Spinal cord (tissue), 9 donors: ENCODE measurements at regions not wholly inside any gene's neighbourhood (a gene's known extent, or its start where the extent isn't known, plus 50 kb on each side); places are given as distances from the start of the nearest gene placed in this dataset.
"Not testable (repeated sequence)": the region's sequence is repeated elsewhere in the genome, so short reads cannot be mapped to it uniquely, and the experiment has no call there.

Experiments used
- DNase-seq, 6 donors: peaks; one replicate each; pipeline versions ENCODE4 v3.0.0 to v3.0.0-alpha.2; 2013 to 2015; ENCODE audit warnings: low spot score in 6 of 6, low read depth in 4 of 6
- H3K27ac ChIP-seq: one replicate; pipeline ENCODE4 v1.5.1; 2013; ENCODE audit warnings: low read depth, low read length, control low read depth
- H3K27me3 ChIP-seq: one replicate; pipeline ENCODE4 v1.6.1; 2013; ENCODE audit warnings: low read length; ENCODE audit not compliant: control insufficient read depth, insufficient read depth
- H3K36me3 ChIP-seq: one replicate; pipeline ENCODE4 v1.6.1; 2013; ENCODE audit warnings: low read length; ENCODE audit not compliant: control insufficient read depth, insufficient read depth
- H3K4me1 ChIP-seq: one replicate; pipeline ENCODE4 v1.6.1; 2013; ENCODE audit warnings: low read length; ENCODE audit not compliant: control insufficient read depth, insufficient read depth
- H3K4me3 ChIP-seq: one replicate; pipeline ENCODE4 v1.5.1; 2013; ENCODE audit warnings: low read depth, low read length, control low read depth
- H3K9me3 ChIP-seq: one replicate; pipeline ENCODE4 v1.6.1; 2013; ENCODE audit warnings: low read length; ENCODE audit not compliant: control insufficient read depth, insufficient read depth
- WGBS: methylation state at CpG from one replicate; pipeline ENCODE4 v1.1.5; 2013; ENCODE audit warnings: missing lambda C conversion rate; ENCODE audit not compliant: insufficient coverage; 5-methylcytosine and 5-hydroxymethylcytosine counted together
- donor health status: healthy.

DNA sequence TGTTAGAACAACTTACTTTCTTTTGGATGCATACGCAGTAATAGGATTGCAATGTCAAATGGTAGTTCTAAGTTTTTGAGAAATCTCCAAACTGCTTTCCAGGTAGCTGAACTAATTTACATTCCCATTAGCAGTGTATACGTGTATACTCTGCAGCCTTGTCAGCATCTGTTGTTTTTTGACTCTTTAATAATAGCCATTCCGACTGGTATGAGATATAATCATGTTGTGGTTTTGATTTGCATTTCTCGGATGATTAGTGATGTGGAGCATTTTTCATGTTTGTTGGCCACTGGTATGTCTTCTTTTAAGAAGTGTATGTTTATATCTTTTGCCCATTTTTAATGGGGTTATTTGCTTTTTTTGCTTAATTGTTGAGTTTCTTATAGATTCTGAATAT, 76.9 kb upstream of the HNRNPA1L2 start:
- H3K4me3 ChIP-seq, H3K36me3 ChIP-seq, H3K9me3 ChIP-seq, DNase-seq, H3K4me1 ChIP-seq, H3K27ac ChIP-seq, H3K27me3 ChIP-seq: not testable (repeated sequence)
- no CpG with 5 or more reads among the region's 4 CpGs for WGBS

DNA sequence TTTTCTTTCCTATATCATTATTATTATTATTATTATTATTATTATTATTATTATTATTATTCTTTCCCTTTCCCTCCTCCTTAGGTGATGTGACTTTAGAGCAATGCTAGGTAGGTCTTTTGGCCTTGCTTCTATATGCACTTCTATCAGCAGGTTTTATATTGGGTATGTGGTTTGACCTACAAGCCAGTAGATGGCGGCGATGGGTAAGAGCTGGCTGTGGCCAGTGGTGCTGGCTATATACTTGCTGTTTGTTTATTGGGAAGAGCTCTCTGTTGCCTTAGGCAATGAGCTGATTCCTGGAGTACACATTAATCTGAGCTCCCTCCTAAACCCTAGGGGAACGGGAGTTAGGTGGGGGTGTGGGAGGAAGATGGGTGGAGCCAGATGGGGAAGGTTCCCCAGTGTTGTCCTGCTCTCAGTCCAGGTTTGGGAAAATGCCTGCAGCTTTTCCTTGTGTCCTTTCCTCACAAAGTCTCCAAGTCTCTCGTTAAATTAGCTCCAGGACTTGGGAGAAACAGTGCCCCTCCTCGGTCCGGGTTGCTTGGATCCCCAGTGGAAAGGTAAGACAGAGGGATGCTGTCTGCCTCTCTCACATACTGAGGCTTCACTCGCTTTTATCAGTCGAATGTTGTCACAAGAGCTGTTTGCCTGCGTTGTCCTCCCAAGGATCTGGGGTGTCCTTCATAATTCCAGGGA, 72.2 kb upstream of the HNRNPA1L2 start:
- H3K36me3 ChIP-seq, H3K27ac ChIP-seq, H3K27me3 ChIP-seq, H3K9me3 ChIP-seq, H3K4me1 ChIP-seq, H3K4me3 ChIP-seq: not testable (repeated sequence)
- WGBS, result no CpG with 5 or more reads among the region's 9 CpGs
- DNase-seq, result peak in 5 of 6 donors; percentile 1 to 78 (median 28)

DNA sequence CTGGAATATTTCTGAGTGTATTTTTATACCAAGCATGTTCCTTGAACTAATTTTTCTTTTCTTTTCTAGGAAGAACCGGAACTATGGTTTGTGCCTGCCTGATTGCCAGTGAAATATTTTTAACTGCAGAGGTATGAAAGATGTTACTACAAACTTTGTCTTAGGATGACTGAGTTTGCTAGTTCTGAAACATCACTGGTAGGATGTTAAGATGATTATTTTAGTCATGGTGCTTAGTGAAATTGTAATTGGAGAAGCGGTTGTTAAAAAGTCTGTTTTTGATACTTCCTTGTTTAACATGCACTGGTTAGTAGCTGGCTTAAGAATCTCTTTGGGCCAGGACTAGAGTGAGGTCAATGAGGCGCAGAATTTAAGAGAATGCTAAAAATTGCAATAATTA, 71.1 kb upstream of the HNRNPA1L2 start:
- H3K4me3 ChIP-seq, H3K4me1 ChIP-seq, DNase-seq, H3K27me3 ChIP-seq, H3K27ac ChIP-seq, H3K36me3 ChIP-seq, H3K9me3 ChIP-seq: not testable (repeated sequence)
- WGBS, result no CpG with 5 or more reads among the region's 3 CpGs

DNA sequence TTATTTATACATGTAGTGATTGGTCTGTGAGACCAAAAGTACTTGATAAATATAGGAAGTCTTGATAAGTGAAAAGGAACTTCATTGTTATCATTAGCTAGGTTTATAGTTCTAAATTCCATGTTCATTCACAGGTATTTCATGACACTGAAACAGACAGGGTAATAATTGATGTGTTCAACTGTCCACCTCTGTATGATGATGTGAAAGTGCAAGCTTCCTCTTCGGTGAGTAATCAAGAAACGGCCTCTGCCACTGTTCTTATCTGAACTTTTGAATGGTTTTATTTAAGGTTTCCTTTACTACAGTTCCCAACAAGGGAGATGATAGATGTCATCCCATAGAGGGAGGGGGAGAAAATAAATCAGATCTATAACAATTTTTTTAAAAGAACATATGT, 59.3 kb upstream of the HNRNPA1L2 start:
- not testable (repeated sequence) for H3K4me1 ChIP-seq, H3K4me3 ChIP-seq, H3K27me3 ChIP-seq, H3K9me3 ChIP-seq, DNase-seq, H3K36me3 ChIP-seq, H3K27ac ChIP-seq
- WGBS, result no CpG with 5 or more reads among the region's 2 CpGs
